Suprapubic skin (tissue), 3 donors: ENCODE measurements at regions not wholly inside any gene's neighbourhood (a gene's known extent, or its start where the extent isn't known, plus 50 kb on each side); places are given as distances from the start of the nearest gene placed in this dataset.

Source experiments
- CTCF ChIP-seq, 2 donors: fragments of 200-600 bp in 1 of 2; fragments of 450-650 bp in 1 of 2; sonication (generic) in 1 of 2; IDR thresholded peaks; one replicate each; pipeline ENCODE4 v1.5.1; 2016 to 2019; ENCODE audit warnings: antibody characterized with exemption in 2 of 2, mild to moderate bottlenecking in 1 of 2, moderate library complexity in 1 of 2
- POLR2AphosphoS5 ChIP-seq, 3 donors: sonication (generic); formaldehyde crosslinking; IDR thresholded peaks; one replicate each; pipeline ENCODE4 v1.6.1; 2017; ENCODE audit warnings: antibody characterized with exemption in 3 of 3

- no peak for TF ChIP-seq CTCF (IDR thresholded peaks at IDR 0.05)
- TF ChIP-seq POLR2AphosphoS5 (IDR thresholded peaks at IDR 0.05): no peak
Observed at GRCh38 chr9:119114681-119115080, 254.6 kb downstream of the BRINP1 start.
